ENCODE measurements at regions not wholly inside any gene's neighbourhood (a gene's known extent, or its start where the extent isn't known, plus 50 kb on each side); places are given as distances from the start of the nearest gene placed in this dataset.

DNA sequence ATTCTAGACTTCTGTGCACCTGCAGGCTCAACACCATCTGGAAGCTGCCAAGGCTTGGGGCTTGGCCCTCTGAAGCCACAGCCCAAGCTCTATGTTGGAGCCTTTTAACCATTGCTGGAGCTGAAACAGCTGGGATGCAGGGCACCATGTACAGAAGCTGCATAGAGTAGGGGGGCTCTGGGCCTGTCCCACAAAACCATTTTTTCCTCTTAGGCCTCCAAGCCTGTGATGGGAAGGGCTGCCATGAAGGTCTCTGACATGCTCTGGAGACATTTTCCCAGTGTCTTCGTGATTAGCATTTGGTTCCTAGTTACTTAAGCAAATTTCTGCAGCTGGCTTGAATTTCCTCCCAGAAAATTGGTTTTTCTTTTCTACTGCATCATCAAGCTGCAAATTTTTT lies 999.3 kb upstream of the GRIA3 start:
- Histone ChIP-seq H3K27me3 (ENCODE audit: insufficient read depth, low read length, poor library complexity) (no peaks in the 10 kb centered on the region), H2AFZ (ENCODE audit: low read depth, low read length) (no peak overlapping the region), H3K4me3 (ENCODE audit: low read depth in 1 of 2, low read length in 2 of 2) (no peak overlapping the region), H4K20me1 (ENCODE audit: insufficient read depth, low read length) (no peaks in the 10 kb centered on the region), H3K27ac (ENCODE audit: low read length) (no peak overlapping the region), H3K9ac (ENCODE audit: low read depth, low read length) (no peak overlapping the region), H3K9me3 (ENCODE audit: insufficient read depth, low read length, severe bottlenecking) (peaks cover 5% of the 10 kb centered on the region), H3K4me2 (ENCODE audit: insufficient read depth, low read length) (no peak overlapping the region), H3K79me2 (ENCODE audit: insufficient read depth, low read length) (no peaks in the 10 kb centered on the region), H3K36me3 (ENCODE audit: insufficient read depth, low read length) (no peaks in the 10 kb centered on the region), H3K4me1 (ENCODE audit: insufficient read depth, low read length) (no peaks in the 10 kb centered on the region)
- TF ChIP-seq, protein P1, sequence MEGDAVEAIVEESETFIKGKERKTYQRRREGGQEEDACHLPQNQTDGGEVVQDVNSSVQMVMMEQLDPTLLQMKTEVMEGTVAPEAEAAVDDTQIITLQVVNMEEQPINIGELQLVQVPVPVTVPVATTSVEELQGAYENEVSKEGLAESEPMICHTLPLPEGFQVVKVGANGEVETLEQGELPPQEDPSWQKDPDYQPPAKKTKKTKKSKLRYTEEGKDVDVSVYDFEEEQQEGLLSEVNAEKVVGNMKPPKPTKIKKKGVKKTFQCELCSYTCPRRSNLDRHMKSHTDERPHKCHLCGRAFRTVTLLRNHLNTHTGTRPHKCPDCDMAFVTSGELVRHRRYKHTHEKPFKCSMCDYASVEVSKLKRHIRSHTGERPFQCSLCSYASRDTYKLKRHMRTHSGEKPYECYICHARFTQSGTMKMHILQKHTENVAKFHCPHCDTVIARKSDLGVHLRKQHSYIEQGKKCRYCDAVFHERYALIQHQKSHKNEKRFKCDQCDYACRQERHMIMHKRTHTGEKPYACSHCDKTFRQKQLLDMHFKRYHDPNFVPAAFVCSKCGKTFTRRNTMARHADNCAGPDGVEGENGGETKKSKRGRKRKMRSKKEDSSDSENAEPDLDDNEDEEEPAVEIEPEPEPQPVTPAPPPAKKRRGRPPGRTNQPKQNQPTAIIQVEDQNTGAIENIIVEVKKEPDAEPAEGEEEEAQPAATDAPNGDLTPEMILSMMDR (IDR thresholded peaks at IDR 0.05; ENCODE audit: borderline replicate concordance, extremely low read depth, low read length, poor library complexity, severe bottlenecking) = no peak
- TF ChIP-seq EZH2 (IDR thresholded peaks at IDR 0.05; ENCODE audit: borderline replicate concordance, low read depth, low read length, severe bottlenecking) = no peak
- no peak for DNase-seq
- no peak for ATAC-seq (ENCODE audit: insufficient read depth, low read depth)

DNA sequence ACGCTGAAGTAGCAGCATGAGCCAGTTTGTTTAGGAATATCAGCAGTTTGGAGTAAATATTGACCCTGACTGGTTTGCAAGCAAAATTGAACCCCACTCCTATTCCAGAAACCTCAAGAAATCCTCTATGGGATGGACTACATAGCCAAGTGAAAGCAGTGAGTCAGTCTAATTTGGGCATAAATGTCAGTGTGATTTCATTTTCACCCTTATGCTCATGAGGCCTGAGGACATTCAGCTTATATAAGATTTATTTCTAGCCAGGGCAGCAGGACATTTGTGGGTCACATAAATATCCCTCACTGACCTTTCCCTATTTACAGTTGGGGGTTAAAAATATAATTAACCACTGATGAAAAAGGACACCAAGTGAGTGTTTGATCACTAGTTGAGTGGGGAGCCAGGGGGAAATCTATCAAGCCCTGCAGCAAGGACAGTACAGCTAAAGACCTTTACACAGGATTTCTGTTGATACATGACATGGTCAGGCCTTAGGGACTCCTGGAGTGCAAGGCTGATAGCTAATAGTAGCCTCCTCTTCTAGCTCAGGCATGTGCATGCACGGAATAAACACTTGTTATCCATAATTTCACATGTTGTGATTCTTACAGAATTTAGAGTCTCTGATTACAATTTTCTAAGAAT lies 996.9 kb upstream of the GRIA3 start:
- no peaks in the 10 kb centered on the region for H3K79me2 ChIP-seq (ENCODE audit: insufficient read depth, low read length)
- H3K4me1 ChIP-seq (ENCODE audit: insufficient read depth, low read length) = no peaks in the 10 kb centered on the region
- no peak overlapping the region for H3K27ac ChIP-seq (ENCODE audit: low read length)
- peaks cover 5% of the 10 kb centered on the region for H3K9me3 ChIP-seq (ENCODE audit: insufficient read depth, low read length, severe bottlenecking)
- H2AFZ ChIP-seq (ENCODE audit: low read depth, low read length) = no peak overlapping the region
- no peaks in the 10 kb centered on the region for H3K36me3 ChIP-seq (ENCODE audit: insufficient read depth, low read length)
- no peaks in the 10 kb centered on the region for H4K20me1 ChIP-seq (ENCODE audit: insufficient read depth, low read length)
- H3K9ac ChIP-seq (ENCODE audit: low read depth, low read length) = no peak overlapping the region
- H3K4me3 ChIP-seq (ENCODE audit: low read depth in 1 of 2, low read length in 2 of 2) = no peak overlapping the region
- H3K4me2 ChIP-seq (ENCODE audit: insufficient read depth, low read length) = no peak overlapping the region
- no peak for DNase-seq
- ATAC-seq (ENCODE audit: insufficient read depth, low read depth) = no peak
- H3K27me3 ChIP-seq (ENCODE audit: insufficient read depth, low read length, poor library complexity) = no peaks in the 10 kb centered on the region
- no peak for TF ChIP-seq EZH2 (IDR thresholded peaks at IDR 0.05; ENCODE audit: borderline replicate concordance, low read depth, low read length, severe bottlenecking)
- TF ChIP-seq, protein P1 (IDR thresholded peaks at IDR 0.05; ENCODE audit: borderline replicate concordance, extremely low read depth, low read length, poor library complexity, severe bottlenecking) = no peak

DNA sequence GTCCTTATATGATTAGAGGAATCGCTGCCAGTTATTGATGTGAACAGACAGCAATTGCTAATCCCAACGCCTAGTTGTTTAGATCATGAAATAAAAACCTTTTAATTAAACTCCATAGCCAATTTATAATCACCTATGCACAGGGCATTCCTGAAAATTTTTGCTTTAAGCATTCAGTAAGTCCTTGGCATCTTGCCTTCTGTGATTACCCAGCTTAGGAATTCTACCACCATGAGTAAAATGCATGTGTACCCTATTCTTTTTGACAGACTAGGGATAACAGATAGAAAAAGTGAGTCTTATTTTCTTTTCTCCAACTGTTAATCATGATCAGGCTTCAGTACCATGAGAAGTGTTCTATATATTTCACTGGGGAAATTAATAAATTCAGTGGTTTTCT lies 995.3 kb upstream of the GRIA3 start:
- no peak for ATAC-seq (ENCODE audit: insufficient read depth, low read depth)
- Histone ChIP-seq H3K4me3 (ENCODE audit: low read depth in 1 of 2, low read length in 2 of 2) (no peak overlapping the region), H3K9ac (ENCODE audit: low read depth, low read length) (no peak overlapping the region), H3K79me2 (ENCODE audit: insufficient read depth, low read length) (no peaks in the 10 kb centered on the region), H3K27me3 (ENCODE audit: insufficient read depth, low read length, poor library complexity) (no peaks in the 10 kb centered on the region), H3K4me1 (ENCODE audit: insufficient read depth, low read length) (no peaks in the 10 kb centered on the region), H2AFZ (ENCODE audit: low read depth, low read length) (no peak overlapping the region), H3K9me3 (ENCODE audit: insufficient read depth, low read length, severe bottlenecking) (peaks cover 5% of the 10 kb centered on the region), H3K36me3 (ENCODE audit: insufficient read depth, low read length) (no peaks in the 10 kb centered on the region), H4K20me1 (ENCODE audit: insufficient read depth, low read length) (no peaks in the 10 kb centered on the region), H3K27ac (ENCODE audit: low read length) (no peak overlapping the region), H3K4me2 (ENCODE audit: insufficient read depth, low read length) (no peak overlapping the region)
- DNase-seq = no peak
- no peak for TF ChIP-seq EZH2 (IDR thresholded peaks at IDR 0.05; ENCODE audit: borderline replicate concordance, low read depth, low read length, severe bottlenecking)
- TF ChIP-seq, protein P1 (IDR thresholded peaks at IDR 0.05; ENCODE audit: borderline replicate concordance, extremely low read depth, low read length, poor library complexity, severe bottlenecking) = no peak

Measured in DND-41 (cell line).